GM04503 (cell line): ENCODE measurements at regions not wholly inside any gene's neighbourhood (a gene's known extent, or its start where the extent isn't known, plus 50 kb on each side); places are given as distances from the start of the nearest gene placed in this dataset.

Experiments used
- DNase-seq: peaks from one replicate; pipeline ENCODE4 v3.0.0-alpha.2; 2012; ENCODE audit warnings: low read depth

DNA sequence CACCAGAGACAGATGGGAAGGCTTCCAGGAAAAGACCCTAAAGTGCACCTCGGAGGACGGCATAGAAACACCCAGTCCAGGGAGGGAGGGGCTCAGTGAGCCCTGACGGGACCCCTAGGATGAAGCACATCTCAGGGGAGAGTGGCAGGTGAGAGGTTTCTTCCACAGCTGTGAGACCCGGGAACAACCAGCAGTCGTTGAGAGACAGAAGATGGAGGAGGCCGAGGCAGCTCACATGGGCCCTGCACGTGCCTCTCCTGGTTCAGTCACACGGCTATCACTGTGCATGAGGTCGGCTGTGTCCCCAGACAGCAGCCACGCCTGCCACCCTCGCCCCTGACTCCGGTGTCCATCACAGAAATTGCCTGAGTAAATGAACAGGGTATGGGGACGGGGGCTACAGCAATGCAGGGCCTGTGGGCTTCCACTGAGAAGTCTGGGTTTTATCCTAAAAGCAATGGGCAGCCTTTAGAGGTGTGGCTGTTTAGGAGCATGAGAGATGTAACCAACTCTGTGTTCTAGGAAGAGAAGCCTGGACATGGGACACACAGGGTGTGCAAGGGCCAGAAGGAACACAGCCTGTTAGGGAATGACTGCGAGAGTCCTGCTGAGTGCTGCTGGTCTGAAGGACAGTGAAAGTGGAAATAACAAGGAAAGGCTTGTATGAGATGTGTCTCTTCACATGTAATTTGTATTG lies 102.0 kb downstream of the TMEM18 start:
- DNase-seq = no peak

DNA sequence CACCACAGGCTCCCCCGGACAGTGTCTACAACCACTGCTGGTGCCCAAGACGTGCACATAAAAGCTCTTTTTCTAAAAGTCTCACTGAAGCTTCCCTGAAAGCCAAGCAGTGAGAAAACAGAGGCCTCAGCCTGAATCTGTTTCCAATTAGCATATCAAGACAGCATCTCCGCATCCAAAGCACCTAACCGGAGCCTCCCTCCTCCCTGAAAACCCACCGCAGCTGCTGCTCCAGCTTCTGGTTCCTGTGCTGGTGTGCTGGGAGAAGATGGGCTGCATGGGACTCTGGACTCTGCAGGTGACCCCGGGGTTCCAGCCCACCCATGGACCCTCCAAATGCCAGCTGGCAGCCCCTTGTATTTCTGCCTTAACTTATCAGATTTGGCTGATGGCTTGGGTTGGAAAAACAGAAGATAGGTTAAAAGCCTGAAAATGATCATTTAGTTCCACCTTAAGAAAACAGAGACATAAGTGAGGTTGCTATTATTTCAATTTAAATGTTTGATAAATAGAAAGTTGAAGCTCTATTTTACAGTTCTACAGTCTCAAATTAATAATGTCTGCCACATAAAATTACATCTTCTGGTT lies 103.3 kb downstream of the TMEM18 start:
- DNase-seq = no peak

DNA sequence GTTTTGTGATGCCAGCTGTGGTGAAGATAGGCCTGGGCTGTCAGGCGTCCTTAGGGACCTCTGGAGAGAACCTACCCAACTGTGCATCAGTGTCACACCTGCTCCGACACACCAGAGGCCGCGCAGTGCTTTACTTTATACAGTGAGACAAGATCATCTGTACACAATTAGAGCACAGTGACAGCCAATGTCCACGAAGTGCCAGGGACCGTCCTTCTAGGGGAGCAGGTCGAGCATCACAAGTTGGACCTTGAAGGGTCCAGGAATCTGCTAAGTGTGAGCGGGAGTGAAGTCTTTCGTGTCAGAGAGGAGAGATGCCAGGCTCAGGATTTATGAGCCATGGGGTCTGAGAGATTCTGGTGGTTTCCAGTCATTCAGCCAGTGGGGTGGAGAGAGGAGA lies 104.2 kb downstream of the TMEM18 start:
- no peak for DNase-seq

DNA sequence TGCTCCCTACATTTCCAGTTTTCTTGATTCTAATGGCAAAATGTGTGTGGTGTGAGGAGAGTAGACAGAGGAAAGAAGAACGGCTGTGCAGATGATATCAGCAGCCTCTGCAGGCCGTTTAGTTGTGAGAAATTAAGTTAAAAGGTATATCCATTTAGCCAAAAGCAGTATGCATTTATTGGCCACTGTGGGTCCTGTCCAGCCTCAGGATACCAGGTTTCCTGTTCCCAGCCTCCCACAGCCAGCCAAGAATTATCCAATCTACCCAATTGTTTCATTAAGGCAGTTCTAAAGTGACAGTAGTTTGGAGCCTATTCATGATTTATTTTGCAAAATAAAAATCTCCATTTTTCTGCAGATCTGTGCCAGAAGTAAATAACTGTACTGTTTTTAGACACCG lies 107.5 kb downstream of the TMEM18 start:
- DNase-seq = no peak

DNA sequence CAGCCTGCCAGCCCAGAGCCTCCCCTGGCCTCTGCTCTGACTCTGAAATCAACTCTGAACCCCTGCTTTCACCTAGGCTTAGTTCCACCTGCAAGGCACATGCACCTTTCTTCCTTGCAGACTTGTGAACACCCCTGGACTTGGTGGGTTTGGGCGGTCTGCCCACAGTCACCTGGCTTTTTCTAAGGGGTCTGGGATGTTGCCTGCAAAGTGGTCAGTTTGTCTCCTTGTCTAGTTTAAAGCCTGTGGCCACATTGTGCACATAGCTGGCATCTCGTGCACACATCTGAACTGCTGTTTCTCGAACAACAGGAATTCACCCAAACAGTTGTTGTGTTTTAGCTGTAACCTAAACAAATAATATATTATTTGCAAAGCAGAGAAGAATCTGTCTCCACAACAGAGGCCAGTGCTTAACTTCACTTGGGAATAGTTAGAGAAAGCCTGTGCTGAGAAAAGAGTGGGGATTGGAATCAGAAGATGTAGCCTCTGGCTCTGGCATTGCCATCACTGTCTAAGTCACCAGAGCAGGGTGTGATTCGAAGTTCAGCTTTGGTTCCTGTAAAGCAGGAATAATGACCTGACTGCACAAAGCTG lies 108.5 kb downstream of the TMEM18 start:
- DNase-seq = no peak

DNA sequence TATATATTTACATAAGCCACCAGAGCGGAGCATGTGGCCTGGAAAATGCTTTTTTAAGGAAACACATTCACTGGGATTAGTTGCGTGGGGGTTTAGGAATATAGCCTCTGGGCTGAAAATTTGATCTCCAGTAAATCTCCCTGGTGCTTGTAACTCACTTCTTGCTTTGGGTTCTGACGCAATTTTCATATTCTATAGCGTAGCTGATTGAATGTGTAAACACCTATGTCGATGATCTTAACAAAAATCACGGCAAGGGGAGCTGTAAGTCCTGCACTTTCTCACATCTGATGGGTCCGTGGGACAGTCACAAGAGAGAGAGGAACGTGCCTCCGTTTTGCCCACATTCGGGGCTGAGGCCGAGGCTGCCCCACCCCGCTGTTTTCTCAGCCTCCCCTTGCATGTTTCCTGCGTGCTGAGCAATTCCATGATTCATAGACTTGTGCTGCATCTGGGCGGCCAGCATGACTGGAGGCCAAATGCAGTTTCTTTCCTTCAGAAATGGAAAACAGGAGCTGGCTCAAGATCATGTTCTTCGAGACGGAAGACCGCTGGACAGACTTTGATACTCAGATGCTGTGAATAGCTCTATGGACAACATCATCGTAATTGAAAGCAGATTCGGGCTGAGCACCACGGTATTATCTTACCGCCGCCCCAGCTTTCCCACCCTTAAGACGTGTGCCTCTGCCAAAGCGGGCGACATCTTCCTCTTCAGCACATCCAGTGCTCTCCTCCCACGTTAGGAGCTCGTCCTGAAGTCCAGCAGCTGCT lies 109.2 kb downstream of the TMEM18 start:
- DNase-seq = peak; percentile 31

DNA sequence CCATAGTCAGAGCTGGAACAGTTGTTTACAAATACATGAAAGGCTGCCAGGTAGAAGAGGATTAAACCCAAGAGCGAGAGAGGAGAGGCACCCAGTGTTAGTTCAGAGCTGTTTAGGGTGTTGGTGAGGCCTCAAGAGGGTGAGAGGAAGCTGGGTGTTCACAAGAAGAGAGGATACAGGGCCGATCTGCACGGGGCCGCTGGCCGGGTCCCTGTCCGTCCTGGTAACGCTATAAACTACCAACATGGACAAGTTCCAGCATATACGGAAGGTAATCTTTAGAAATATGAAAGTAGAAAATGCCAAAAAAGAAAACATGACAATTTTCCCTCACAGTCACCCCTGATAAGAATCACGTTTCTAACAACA lies 109.7 kb downstream of the TMEM18 start:
- no peak for DNase-seq

DNA sequence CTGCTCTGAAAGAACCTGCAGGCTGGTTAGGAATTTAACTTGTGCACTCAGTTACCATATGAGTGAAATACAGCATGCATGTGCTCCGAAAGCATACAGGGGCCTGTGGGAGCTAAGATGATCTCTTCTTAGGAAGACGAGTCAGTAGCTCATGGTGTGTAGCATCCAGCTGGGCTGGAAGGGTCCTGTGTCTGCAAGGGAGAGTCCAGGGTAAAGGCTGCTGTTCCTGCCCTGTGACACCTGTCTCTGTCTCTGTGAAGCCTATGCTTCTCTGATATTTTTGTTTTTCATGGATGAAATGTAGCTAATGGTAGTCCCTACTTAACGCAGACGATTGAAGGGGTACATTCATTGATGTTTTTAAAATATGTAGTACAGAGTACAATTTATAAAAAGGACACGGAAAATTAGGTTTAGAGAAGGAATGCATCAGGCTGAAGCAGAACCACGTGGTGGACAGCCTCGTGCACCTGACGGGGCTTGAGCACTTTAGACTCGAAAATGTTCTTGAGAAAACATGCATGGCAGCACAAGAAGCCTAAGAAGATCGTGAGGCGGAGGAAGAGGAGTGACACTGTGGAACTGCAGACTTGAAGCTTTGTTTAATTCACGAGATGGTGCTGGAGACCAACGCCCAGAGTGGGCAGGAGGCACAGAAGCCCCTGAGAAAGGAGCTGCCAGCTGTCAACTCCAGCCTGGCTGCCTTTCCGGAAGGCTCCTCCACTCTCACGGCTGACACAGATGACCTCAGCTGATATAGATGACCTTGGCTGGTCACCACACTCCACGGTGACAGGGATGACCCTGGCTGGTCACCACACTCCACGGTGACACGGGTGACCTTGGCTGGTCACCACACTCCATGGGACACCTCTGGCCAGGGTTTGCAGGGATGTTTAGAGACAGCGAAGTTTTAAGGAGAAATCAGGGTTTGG lies 110.6 kb downstream of the TMEM18 start:
- no peak for DNase-seq

DNA sequence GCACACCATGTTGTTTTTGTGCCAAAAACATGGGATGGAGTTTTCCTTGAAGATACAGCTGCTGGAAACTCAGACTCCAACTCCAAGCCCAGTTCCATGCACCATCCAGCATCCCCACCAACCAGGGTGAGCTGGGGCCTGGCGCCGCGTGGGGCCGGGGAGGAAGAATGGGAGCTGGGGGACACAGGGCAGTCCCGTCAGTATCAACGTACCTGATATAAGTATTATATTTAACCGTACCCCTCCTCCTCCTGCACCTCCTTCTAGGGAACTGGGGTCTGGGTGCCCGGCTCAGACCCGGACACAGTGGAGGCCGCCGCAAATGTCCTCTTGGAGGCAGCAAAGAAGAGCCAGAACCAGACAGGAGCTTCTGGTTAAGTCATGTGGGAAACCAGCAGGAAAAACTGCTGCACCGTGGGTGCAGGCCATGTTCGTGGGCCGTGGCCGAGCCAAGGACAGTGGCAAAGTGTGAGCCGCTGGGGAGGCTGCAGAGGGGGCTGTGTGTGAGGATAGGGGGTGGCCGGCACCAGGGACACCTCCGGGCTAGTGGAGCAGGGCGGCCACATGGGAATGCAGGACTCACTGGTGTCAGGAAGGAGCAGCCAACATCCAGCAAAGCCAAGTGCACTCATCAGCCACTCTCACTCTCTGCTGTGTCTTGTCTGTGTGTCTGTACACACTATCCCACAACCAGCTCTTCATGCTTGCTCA lies 112.6 kb downstream of the TMEM18 start:
- DNase-seq = no peak

DNA sequence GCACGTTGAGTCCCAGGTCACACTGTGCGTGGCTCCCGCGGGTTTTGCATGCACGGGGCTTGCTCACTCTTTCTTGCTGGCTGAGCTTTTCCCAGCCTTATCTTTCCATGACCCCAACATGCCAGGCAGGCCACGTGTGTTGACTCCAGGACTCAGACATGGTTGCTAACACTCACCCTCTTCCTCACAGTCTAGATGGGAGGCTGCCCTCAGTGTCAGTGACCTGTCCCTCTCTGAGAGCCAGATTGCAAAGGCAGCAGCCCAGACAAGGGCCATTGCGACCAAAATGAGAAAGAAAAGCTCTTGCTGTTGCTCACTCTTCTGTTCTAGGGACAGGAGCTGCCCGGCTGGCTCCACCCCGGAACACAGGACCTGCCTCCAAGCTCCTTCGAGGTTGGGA lies 113.7 kb downstream of the TMEM18 start:
- no peak for DNase-seq

DNA sequence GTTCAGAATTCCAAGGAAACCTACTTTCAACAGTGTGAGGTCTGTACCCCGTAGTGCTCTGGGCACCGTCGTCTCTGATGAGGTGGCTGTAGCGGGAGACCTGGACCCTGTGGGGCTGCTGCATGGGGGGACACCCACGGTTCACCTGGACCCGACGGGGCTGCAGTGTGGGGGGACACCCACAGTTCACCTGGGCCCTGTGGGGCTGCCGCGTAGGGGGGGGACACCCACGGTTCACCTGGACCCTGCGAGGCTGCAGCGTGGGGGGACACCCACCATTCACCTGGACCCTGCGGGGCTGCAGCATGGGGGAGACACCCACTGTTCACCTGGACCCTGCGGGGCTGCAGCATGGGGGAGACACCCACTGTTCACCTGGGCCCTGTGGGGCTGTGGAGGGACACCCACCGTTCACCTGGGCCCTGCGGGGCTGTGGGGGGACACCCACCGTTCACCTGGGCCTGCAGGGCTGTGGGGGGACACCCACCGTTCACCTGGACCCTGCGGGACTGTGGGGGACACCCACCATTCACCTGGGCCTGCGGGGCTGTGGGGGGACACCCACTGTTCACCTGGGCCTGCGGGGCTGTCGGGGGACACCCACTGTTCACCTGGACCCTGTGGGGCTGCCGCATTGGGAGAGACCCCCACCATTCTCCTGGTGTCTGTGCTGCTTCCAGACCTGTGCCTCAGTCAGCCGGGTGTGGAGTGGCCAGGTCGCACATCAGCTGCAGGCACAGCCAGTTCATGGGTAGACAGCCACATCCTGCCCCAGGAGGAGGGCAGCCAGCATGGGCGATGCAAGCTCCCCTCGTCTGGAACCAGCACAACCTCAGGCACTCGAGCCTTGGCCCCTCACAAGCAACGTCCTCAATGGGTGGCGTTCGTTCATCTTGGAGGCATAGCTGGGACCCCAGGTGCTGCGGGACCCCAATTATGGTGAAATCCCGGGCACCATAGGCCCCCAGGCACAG lies 114.5 kb downstream of the TMEM18 start:
- no peak for DNase-seq

DNA sequence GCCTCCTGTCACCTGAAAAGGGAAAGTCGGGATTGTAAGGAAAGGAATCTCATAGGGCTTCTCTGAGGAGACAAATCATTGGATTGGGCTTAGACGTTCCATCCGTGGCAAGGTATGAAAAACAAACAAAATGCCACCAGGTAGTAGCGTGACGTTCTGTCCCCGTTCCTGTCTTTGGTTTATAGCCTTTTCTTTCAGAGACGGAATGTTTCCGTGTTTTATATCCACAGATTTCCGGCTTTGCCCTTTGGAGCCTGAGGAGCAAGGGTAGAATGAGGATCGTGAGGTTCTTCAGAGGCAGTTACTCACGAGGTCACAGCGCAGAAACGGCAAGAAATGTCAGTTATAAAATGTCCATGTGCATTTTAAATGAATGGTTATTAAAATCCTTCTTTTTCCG lies 118.3 kb downstream of the TMEM18 start:
- no peak for DNase-seq

DNA sequence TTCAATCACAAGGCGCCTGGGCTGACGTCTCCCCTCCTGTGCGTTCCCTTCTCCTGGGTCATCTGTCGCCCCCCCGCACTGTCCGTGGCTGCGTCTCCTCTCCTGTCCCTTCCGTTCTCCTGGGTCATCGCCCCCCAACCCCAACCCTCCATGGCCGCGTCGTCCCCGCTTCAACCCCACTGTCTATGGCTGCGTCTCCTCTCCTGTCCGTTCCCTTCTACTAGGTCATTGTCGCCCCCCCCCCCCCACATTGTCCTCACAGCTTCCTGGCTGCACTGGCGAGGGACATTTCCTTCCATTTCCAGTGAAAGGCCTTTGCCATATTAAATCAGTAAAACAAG lies 118.9 kb downstream of the TMEM18 start:
- DNase-seq = no peak

DNA sequence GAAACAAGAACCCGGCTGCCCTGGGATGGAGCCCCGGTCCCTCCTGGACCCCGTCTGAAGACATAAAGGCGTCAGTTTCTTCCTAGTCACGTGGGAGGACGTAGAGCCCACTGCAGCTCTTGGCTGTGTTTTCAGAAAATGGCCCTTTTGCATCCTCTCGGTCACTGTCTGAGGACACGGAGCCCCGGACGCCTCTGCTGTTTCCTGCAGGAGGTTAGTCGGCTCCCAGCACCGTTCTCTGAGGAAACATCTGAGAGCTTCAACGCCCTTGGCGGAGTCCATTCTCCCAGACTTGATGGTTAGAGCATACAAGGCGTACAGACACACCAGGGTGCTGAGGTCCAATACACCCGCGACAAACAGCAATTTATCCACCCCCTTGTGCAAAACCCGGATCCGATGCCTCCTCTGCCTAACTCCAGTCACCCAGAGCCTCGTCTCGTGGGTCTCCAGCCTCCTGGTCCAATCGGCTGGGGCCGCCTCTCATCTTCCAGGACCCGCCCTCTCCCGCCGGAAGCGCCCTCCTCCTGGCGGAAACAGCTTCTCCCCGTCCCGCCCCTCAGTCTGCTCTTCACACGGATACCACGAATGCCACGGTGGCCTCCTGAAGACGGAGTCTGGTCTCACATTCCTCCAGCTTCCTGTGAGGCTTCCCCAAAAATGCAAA lies 119.4 kb downstream of the TMEM18 start:
- no peak for DNase-seq

DNA sequence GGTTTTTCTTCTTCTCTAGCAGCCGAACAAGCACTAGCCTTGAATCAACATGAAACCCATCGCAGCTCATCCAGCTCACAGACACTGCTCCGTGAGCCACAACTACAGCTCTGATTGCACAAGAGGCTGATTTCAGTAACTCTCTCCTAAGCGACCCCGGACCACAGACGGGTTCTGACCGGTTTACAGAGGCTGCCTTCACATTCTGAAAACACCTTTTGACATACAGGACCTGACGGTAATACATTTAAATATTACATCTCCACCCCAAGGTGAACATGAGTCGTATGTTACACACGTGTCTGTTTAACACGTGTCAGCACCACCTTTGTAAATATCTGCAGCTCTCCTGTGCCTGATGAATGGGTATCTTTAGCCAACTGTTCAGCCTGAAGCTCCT lies 120.7 kb downstream of the TMEM18 start:
- DNase-seq = no peak

DNA sequence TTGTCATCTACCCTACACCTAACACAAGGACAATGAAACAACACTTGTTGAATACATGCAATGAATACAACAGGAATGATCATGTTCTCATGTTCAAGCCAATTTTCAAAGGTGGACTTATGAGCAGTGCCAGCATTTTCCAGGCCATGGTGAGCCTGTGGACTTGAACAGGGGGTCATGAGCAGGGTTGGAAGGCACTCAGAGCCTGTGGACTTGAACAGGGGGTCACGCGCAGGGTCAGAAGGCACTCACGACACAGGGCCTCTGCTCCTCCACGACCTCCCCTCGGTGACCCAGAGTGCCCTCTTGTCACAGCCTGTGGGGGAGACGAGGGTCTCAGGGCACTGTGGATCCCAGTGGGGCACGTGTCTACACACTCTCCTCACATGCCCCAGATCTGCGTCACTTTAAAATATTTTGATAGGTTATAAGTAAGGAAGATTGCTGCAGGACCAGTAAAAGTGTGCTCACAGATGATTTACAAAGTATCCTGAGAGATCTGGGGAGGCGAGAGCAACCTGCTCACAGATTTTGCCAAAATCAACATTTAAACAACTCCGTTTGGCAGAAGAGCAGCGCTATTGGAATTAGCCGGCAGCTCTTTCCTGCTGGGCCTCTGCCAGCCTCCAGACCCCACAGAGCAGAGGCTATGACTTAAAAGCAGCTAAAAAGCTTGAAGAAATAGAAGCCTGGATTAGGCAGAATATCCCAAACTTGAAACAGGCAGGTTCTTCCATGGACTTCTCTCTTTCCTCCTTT lies 121.9 kb downstream of the TMEM18 start:
- DNase-seq = no peak

DNA sequence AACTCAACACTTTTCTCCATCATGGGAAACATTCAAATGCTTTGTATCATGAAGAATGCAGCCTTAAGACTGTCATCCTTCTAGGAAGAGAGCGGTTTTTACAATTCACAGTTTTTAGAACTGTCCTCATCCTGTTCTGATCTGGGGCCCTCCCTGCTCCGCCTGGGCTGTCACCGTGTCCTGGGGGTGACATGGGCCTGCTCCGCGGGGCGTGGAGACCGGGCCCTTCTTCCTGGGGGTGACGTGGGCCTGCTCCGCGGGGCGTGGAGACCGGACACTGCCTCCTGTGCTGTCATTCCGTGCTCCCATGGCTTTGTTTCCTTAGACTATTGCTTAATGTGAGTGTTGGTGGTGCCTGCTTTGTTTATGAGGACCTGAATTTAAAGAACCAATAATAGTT lies 122.8 kb downstream of the TMEM18 start:
- DNase-seq = no peak

DNA sequence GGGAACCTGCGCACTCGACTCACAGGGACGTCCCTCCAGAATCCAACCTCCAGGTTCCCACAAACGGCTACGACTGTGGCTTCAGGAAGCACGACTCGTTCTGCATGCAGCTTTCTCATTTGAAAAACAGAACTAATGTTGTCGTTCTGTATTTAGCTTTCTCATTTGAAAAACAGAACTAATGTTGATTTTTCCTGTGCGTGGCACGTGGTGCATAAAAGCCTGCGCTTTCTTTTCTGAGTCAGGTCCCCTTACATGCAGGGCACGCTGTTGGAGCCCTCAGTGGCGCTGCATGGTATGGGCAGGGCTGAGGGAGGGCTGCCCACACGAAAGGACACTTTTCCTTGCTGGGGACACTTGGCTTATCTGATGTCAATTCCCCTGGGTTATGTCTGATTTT lies 124.3 kb downstream of the TMEM18 start:
- DNase-seq = no peak

DNA sequence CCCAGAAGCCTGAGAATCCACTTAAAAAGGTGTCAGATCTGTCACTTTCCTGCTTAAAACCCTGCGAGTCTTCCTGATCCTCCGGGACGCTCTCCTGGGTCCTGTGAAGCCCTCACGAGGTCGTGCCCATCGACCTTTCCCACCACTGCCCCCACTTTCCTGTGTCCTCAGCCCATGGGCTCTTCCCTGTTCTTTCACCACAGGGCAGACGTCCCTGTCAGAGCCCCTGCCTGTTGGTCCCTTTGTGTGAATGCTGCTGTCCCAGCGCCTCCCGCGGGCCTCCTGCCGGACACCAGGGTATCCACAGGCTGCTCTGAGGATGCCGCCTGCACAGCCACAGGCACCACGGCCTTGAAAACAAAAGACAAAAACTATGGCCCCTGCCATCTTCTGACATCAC lies 125.6 kb downstream of the TMEM18 start:
- DNase-seq = no peak
